ENCODE measurements at regions not wholly inside any gene's neighbourhood (a gene's known extent, or its start where the extent isn't known, plus 50 kb on each side); places are given as distances from the start of the nearest gene placed in this dataset.

- Histone ChIP-seq H3K9me2 (ENCODE audit: insufficient read depth) (no peaks in the 10 kb centered on the region), H3K27me3 (ENCODE audit: insufficient read depth, low read length) (no peaks in the 10 kb centered on the region), H3K4me3 (replicated peaks in 1 of 2; ENCODE audit: low read depth in 1 of 2, low read length in 2 of 2) (no peak overlapping the region), H3K4me1 (ENCODE audit: control insufficient read depth in 1 of 2, insufficient read depth in 2 of 2, low read length in 2 of 2) (peaks cover 0 to 3% of the 10 kb centered on the region in 2 experiments; a peak in 1 of 4 replicates), H3K27ac (ENCODE audit: low read depth, low read length) (no peak overlapping the region), H2AFZ (ENCODE audit: low read depth, low read length, poor library complexity, severe bottlenecking) (no peak overlapping the region), H3K9ac (ENCODE audit: low read length) (no peak overlapping the region), H3K36me3 (ENCODE audit: control insufficient read depth in 1 of 2, insufficient read depth in 2 of 2, low read length in 2 of 2) (no peaks in the 10 kb centered on the region), H3K79me2 (ENCODE audit: insufficient read depth, low read length) (no peaks in the 10 kb centered on the region), H3K4me2 (ENCODE audit: low read length) (no peak overlapping the region), H4K20me1 (ENCODE audit: insufficient read depth) (no peaks in the 10 kb centered on the region), H3K9me3 (ENCODE audit: control insufficient read depth in 1 of 2, insufficient read depth in 1 of 2, low read depth in 1 of 2, low read length in 2 of 2) (no peaks in the 10 kb centered on the region)
- ChIA-PET RAD21 (ENCODE audit: low non-redundant PET in 1 of 2, low total read pairs in 2 of 2, uncharacterized antibody in 2 of 2, unreplicated experiment in 2 of 2) (no interaction called here), POLR2A (no interaction called here), CTCF (no interaction called here)
- DNase-seq (ENCODE audit: low read depth, low spot score) (no peak), ATAC-seq (no peak)
- TF ChIP-seq CBX3 (IDR thresholded peaks at IDR 0.05; ENCODE audit: low read depth) (no peak), RAD21 (IDR thresholded peaks at IDR 0.05; ENCODE audit: low read depth) (no peak), EZH2phosphoT487 (IDR thresholded peaks at IDR 0.05; ENCODE audit: borderline replicate concordance) (no peak), POLR2A (IDR thresholded peaks at IDR 0.05; ENCODE audit: borderline replicate concordance, extremely low read depth, insufficient read depth, insufficient read length) (no peak), CEBPB (IDR thresholded peaks at IDR 0.05; ENCODE audit: low read depth) (no peak), REST (IDR thresholded peaks at IDR 0.05; ENCODE audit: low read depth) (no peak), EZH2 (IDR thresholded peaks at IDR 0.05) (no peak), MAX (IDR thresholded peaks at IDR 0.05) (no peak), SP1 (IDR thresholded peaks at IDR 0.05; ENCODE audit: low read depth) (no peak), ZFX (IDR thresholded peaks at IDR 0.05) (no peak), SIN3A (IDR thresholded peaks at IDR 0.05; ENCODE audit: low read depth) (no peak), JUND (IDR thresholded peaks at IDR 0.05) (no peak), CTCF (IDR thresholded peaks at IDR 0.05 in 2 of 3, conservative IDR thresholded peaks at IDR 0.05 in 1 of 3; ENCODE audit: borderline replicate concordance in 1 of 3, insufficient read depth in 1 of 3, low read depth in 2 of 3, low read length in 2 of 3) (no peak)
- intact Hi-C loops (cut with micrococcal nuclease): no loop called here
- no TSS peak for BruUV-seq (replicated peaks)
Observed at GRCh38 chr2:234334756-234335155, 162.1 kb downstream of the ARL4C start.

Data from HCT116 (cell line).